HG03196 (cell line): ENCODE measurements at regions not wholly inside any gene's neighbourhood (a gene's known extent, or its start where the extent isn't known, plus 50 kb on each side); places are given as distances from the start of the nearest gene placed in this dataset.
"Not testable (repeated sequence)": the region's sequence is repeated elsewhere in the genome, so short reads cannot be mapped to it uniquely, and the experiment has no call there.

Experiments
- ATAC-seq: cut with Tn5 transposase; IDR thresholded peaks from one replicate; pipeline ENCODE4 v1.9.1; 2021; ENCODE audit not compliant: unreplicated experiment

- no peak for ATAC-seq
Observed at GRCh38 chr10:21463436-21463835, 62.0 kb downstream of the SKIDA1 start.

- ATAC-seq: no peak
Observed at GRCh38 chr10:21458126-21458871, 67.2 kb downstream of the SKIDA1 start.

- ATAC-seq: no peak
Observed at GRCh38 chr10:21456160-21456559, 69.3 kb downstream of the SKIDA1 start.

GRCh38 chr10:21452203-21452602 is 73.3 kb downstream of the SKIDA1 start:
- ATAC-seq: no peak

GRCh38 chr10:21449288-21449966 is 76.1 kb downstream of the SKIDA1 start:
- no peak for ATAC-seq

- ATAC-seq: no peak
Observed at GRCh38 chr10:21445163-21445562, 80.3 kb downstream of the SKIDA1 start.

- ATAC-seq: no peak
Observed at GRCh38 chr10:21441625-21442024, 83.9 kb downstream of the SKIDA1 start.

- ATAC-seq: not testable (repeated sequence)
Observed at GRCh38 chr10:21438914-21439313, 86.6 kb downstream of the SKIDA1 start.

- ATAC-seq: no peak
Observed at GRCh38 chr10:21437770-21438382, 87.6 kb downstream of the SKIDA1 start.

- ATAC-seq: no peak
Observed at GRCh38 chr10:21432266-21432665, 93.2 kb downstream of the SKIDA1 start.

- ATAC-seq: no peak
Observed at GRCh38 chr10:21431799-21432198, 93.7 kb downstream of the SKIDA1 start.

GRCh38 chr10:21427804-21428481 is 97.5 kb downstream of the SKIDA1 start:
- no peak for ATAC-seq

GRCh38 chr10:21424459-21424861 is 101.0 kb downstream of the SKIDA1 start:
- no peak for ATAC-seq

GRCh38 chr10:21423850-21424249 is 101.6 kb downstream of the SKIDA1 start:
- ATAC-seq: no peak

- ATAC-seq: no peak
Observed at GRCh38 chr10:21423338-21423737, 102.1 kb downstream of the SKIDA1 start.

GRCh38 chr10:21421794-21422193 is 103.7 kb downstream of the SKIDA1 start:
- ATAC-seq: no peak

- no peak for ATAC-seq
Observed at GRCh38 chr10:21421016-21421415, 104.5 kb downstream of the SKIDA1 start.

- ATAC-seq: not testable (repeated sequence)
Observed at GRCh38 chr10:21418981-21419576, 106.4 kb downstream of the SKIDA1 start.

- ATAC-seq: no peak
Observed at GRCh38 chr10:21417172-21417712, 108.2 kb downstream of the SKIDA1 start.

- no peak for ATAC-seq
Observed at GRCh38 chr10:21413680-21414079, 111.8 kb downstream of the SKIDA1 start.

GRCh38 chr10:21413268-21413667 is 112.2 kb downstream of the SKIDA1 start:
- no peak for ATAC-seq
